ENCODE measurements at regions not wholly inside any gene's neighbourhood (a gene's known extent, or its start where the extent isn't known, plus 50 kb on each side); places are given as distances from the start of the nearest gene placed in this dataset.

- TF ChIP-seq EZH2 (IDR thresholded peaks at IDR 0.05; ENCODE audit: insufficient read depth, poor library complexity, severe bottlenecking) = no peak
- no peak for TF ChIP-seq EZH2phosphoT487 (IDR thresholded peaks at IDR 0.05; ENCODE audit: insufficient read depth, low read depth)
These were observed 92.3 kb upstream of the PARP8 start for GRCh38 chr5:50574121-50574520.
